ENCODE measurements at regions not wholly inside any gene's neighbourhood (a gene's known extent, or its start where the extent isn't known, plus 50 kb on each side); places are given as distances from the start of the nearest gene placed in this dataset.

GRCh38 chr7:131627735-131628190, 71.3 kb upstream of the PODXL start (continued):
- no peak for TF ChIP-seq MGA (IDR thresholded peaks at IDR 0.05)
- TF ChIP-seq TFAM (CRISPR knock-in tag; conservative IDR thresholded peaks at IDR 0.05): no peak
- no peak for TF ChIP-seq ETS2 (tag; IDR thresholded peaks at IDR 0.05; ENCODE audit: borderline replicate concordance, poor library complexity, severe bottlenecking)
- no peak for TF ChIP-seq PREB (CRISPR knock-in tag; IDR thresholded peaks at IDR 0.05)
- TF ChIP-seq CLOCK (CRISPR knock-in tag; IDR thresholded peaks at IDR 0.05; ENCODE audit: borderline replicate concordance): no peak
- TF ChIP-seq AFF4 (CRISPR knock-in tag; IDR thresholded peaks at IDR 0.05): no peak
- TF ChIP-seq MECOM (CRISPR knock-in tag; IDR thresholded peaks at IDR 0.05): no peak
- TF ChIP-seq RFX1 (IDR thresholded peaks at IDR 0.05): no peak
